Omental fat pad (tissue), 3 donors: ENCODE measurements at regions not wholly inside any gene's neighbourhood (a gene's known extent, or its start where the extent isn't known, plus 50 kb on each side); places are given as distances from the start of the nearest gene placed in this dataset.
"Not testable (repeated sequence)": the region's sequence is repeated elsewhere in the genome, so short reads cannot be mapped to it uniquely, and the experiment has no call there.

Experiments used
- ATAC-seq: fragments of 150-250 bp; one replicate; pipeline ENCODE4 v1.9.1; 2016; ENCODE audit warnings: mild to moderate bottlenecking, moderate library complexity; ENCODE audit not compliant: low FRiP score
- DNase-seq: peaks from one replicate; pipeline ENCODE4 v3.0.0-alpha.2; 2019; ENCODE audit warnings: low spot score
- CTCF ChIP-seq, 3 donors: fragments of 450-650 bp; IDR thresholded peaks; one replicate each; pipeline ENCODE4 v1.5.1; 2016 to 2017; ENCODE audit warnings: antibody characterized with exemption in 3 of 3, mild to moderate bottlenecking in 3 of 3, moderate library complexity in 2 of 3

GRCh38 chr20:51175724-51176123, 152.8 kb upstream of the KCNG1 start:
- DNase-seq, result no peak
- TF ChIP-seq CTCF (IDR thresholded peaks at IDR 0.05), result no peak

DNA sequence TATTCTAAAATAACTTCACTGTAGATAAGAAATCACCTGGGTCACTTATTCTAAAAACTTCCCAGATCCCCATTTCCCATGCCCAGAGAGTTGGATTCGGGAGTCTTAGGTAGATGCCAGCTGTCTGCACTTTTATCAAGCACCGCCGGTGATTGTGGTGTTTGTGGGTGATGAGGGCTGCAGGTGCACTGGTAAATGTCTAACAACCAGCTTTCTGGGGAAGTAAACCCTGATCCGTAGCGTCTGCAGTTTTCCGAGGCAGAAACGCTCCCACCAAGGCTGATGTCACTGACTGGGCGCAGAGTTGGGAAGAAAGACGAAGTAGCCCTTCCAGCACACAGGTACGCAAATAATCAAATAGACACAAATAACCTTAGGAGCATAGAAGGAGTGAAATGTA, 152.2 kb upstream of the KCNG1 start:
- DNase-seq, result no peak
- no peak for TF ChIP-seq CTCF (IDR thresholded peaks at IDR 0.05)
- no peak for ATAC-seq

More at GRCh38 chr20:51175724-51176123, 152.8 kb upstream of the KCNG1 start:
- no peak for ATAC-seq

DNA sequence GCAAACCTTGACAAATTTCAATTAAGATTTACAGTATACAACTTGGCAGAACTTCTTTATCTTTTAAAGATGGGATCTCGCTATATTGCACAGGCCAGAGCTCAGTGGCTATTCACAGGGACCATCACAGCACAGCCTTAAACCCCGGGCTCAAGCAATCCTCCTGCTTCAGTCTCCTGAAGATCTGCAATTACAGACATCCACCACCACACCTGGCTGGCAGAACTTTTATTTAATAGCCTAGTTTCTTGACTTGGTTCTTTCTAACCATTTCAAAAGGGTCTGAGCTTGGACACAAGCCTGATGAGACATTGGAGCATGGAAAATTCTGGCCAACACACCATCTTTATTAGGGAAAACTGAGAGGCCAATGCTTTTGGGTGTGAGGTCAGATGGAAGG, 151.6 kb upstream of the KCNG1 start:
- DNase-seq (no peak), ATAC-seq (no peak)
- TF ChIP-seq CTCF (IDR thresholded peaks at IDR 0.05), result no peak

DNA sequence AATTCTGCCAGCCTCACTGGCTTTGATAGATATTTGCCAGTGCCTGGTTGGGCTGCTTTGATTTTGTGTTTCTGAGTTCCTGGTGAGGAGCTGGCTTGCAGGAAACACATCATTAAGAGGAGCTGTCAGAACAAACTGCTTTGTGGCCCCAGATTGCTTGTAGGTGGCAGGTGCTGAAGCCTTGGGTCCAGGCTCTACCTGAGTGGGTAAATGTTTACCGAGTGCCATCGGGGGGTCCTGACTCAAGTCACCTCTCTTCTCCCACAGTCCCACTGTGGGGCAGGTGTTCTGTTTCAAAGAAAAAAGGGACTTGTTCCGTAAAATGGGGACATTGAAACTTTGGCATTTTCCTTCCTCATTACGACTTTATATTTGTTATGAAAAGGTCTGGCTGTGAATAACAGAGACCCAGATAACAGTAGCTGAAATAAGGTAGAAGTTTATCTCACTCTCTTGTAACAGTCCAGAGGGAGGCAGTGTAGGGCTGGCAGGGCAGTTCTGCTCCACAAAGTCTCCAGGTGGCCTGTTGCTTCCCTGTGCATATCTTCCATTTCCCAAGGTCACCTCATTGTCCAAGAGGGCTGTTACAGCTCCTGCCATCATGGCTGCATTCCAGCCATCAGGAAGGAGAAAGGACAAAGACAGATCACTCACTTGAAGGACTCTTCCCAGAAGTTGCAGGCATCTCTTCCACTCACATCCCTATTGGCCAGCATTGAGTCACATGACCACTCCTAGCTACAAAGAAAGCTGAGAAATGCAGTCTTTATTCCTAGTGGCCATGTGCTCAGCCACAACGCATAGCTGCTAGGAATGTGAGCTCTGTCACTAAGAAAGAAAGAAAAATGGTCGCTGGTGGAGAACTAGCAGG, 149.9 kb upstream of the KCNG1 start:
- ATAC-seq, result no peak
- no peak for DNase-seq
- no peak for TF ChIP-seq CTCF (IDR thresholded peaks at IDR 0.05)

DNA sequence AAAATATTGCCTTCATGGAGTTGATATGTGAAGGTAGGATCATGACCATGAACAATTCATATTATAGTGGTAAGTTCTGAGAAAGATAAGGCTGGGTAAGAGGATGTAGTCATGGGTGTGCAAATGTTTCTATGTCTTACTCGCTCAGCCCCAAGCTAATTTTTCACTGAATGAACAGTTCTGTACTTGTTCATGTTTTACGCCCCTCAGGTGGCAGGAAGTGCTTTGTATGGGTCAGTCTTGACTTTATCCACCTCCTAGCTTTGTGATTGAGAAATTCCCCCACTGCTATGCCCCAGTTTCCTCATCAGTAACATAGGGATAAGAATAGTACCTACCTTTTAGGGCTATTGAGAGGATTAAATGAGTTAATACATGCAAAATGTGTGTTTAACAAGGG, 148.2 kb upstream of the KCNG1 start:
- no peak for TF ChIP-seq CTCF (IDR thresholded peaks at IDR 0.05)
- DNase-seq, result no peak
- ATAC-seq, result no peak

DNA sequence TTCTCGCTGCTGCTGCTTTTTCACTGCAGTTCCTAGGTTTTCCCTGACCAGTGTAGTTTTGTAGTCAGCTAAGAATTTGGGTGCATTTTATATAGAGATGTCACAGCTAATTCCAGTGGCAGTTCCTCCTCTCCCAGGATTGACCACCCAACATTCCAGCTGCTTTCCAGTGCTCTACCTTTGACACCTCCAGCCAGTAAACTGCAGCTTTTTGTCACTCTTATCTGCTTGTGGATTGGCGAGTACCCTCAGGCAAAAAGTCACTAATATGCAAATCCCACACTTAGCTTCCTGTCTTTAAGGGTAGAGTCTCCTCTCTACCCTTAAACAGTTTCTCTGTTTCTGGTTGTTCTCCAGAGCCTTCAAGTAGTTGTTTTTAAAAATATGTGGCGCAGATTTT, 146.9 kb upstream of the KCNG1 start:
- no peak for DNase-seq
- TF ChIP-seq CTCF (IDR thresholded peaks at IDR 0.05), result no peak
- ATAC-seq, result no peak

- ATAC-seq, DNase-seq: not testable (repeated sequence)
These were observed 145.0 kb upstream of the KCNG1 start for GRCh38 chr20:51167911-51168310.
